ENCODE measurements at regions not wholly inside any gene's neighbourhood (a gene's known extent, or its start where the extent isn't known, plus 50 kb on each side); places are given as distances from the start of the nearest gene placed in this dataset.

DNA sequence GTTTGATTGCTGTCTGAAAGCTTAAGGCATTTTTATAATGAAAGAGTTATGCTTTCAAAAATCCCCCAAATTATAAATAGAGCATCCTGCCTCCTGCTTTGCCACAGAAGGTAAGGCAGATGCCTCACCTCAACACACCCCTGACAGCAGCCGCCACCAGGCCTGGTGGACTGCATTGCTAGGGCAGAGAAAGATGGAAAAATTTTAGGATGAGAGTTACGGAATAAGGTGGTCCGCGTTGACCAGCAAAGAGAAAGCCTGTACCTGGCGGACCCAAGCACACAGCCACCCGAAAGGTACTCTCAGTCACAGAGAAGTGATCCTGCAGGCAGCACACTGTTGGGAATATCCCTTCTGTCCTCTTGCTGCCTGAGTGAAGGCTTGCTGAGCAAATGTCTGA, 360.4 kb upstream of the SHH start:
- TF ChIP-seq, protein P1, sequence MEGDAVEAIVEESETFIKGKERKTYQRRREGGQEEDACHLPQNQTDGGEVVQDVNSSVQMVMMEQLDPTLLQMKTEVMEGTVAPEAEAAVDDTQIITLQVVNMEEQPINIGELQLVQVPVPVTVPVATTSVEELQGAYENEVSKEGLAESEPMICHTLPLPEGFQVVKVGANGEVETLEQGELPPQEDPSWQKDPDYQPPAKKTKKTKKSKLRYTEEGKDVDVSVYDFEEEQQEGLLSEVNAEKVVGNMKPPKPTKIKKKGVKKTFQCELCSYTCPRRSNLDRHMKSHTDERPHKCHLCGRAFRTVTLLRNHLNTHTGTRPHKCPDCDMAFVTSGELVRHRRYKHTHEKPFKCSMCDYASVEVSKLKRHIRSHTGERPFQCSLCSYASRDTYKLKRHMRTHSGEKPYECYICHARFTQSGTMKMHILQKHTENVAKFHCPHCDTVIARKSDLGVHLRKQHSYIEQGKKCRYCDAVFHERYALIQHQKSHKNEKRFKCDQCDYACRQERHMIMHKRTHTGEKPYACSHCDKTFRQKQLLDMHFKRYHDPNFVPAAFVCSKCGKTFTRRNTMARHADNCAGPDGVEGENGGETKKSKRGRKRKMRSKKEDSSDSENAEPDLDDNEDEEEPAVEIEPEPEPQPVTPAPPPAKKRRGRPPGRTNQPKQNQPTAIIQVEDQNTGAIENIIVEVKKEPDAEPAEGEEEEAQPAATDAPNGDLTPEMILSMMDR (IDR thresholded peaks at IDR 0.05) = no peak
- no peak for TF ChIP-seq EP300 (IDR thresholded peaks at IDR 0.05)
- no peak for TF ChIP-seq POLR2AphosphoS5 (IDR thresholded peaks at IDR 0.05)
- TF ChIP-seq POLR2A (IDR thresholded peaks at IDR 0.05) = no peak

Measured in upper lobe of left lung (tissue), 4 donors.